ENCODE measurements at regions not wholly inside any gene's neighbourhood (a gene's known extent, or its start where the extent isn't known, plus 50 kb on each side); places are given as distances from the start of the nearest gene placed in this dataset.

DNA sequence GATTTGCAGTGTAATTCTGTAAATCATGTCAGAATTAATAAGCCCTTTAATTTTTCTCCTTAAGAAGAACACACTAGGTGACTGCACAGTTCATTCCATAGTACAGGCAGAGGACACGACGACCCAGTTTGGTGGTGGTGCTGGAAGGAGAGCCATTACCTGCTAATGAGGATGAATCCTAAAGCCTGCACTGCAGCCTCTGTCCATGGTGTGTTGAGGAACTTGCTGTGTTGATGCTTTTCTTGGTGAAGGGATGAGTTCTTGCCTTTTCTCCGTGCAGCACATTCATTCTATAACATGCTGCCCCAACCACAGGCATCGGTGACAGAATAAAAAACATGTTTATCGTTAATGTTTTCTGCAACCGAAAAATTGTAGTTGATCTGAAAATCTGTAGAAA lies 89.6 kb upstream of the VEPH1 start:
- TF ChIP-seq, protein P1, sequence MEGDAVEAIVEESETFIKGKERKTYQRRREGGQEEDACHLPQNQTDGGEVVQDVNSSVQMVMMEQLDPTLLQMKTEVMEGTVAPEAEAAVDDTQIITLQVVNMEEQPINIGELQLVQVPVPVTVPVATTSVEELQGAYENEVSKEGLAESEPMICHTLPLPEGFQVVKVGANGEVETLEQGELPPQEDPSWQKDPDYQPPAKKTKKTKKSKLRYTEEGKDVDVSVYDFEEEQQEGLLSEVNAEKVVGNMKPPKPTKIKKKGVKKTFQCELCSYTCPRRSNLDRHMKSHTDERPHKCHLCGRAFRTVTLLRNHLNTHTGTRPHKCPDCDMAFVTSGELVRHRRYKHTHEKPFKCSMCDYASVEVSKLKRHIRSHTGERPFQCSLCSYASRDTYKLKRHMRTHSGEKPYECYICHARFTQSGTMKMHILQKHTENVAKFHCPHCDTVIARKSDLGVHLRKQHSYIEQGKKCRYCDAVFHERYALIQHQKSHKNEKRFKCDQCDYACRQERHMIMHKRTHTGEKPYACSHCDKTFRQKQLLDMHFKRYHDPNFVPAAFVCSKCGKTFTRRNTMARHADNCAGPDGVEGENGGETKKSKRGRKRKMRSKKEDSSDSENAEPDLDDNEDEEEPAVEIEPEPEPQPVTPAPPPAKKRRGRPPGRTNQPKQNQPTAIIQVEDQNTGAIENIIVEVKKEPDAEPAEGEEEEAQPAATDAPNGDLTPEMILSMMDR (IDR thresholded peaks at IDR 0.05) = no peak
- TF ChIP-seq POLR2A (IDR thresholded peaks at IDR 0.05) = no peak

All from Peyer's patch (tissue), 4 donors.